ENCODE measurements at regions not wholly inside any gene's neighbourhood (a gene's known extent, or its start where the extent isn't known, plus 50 kb on each side); places are given as distances from the start of the nearest gene placed in this dataset.

DNA sequence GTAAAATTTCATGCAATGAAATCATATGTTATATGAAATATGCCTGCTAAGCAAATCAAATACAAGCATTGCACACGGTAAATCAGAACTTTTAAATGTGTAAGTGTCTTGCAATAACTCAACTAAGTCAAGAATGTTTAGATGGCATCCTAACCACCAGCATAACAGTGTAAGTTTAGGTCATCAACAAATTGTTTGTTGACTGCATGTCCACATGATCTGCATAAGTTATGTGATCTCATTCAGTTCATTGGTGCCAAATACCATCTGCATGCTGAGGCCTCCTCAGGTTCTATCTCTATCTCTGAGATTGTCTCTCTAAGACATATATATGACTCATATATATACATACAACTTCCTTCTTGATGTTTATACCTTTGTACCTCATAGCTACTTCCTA lies 159.6 kb upstream of the STK32A start:
- no peak for TF ChIP-seq POLR2AphosphoS5 (IDR thresholded peaks at IDR 0.05)
- TF ChIP-seq, protein P1, sequence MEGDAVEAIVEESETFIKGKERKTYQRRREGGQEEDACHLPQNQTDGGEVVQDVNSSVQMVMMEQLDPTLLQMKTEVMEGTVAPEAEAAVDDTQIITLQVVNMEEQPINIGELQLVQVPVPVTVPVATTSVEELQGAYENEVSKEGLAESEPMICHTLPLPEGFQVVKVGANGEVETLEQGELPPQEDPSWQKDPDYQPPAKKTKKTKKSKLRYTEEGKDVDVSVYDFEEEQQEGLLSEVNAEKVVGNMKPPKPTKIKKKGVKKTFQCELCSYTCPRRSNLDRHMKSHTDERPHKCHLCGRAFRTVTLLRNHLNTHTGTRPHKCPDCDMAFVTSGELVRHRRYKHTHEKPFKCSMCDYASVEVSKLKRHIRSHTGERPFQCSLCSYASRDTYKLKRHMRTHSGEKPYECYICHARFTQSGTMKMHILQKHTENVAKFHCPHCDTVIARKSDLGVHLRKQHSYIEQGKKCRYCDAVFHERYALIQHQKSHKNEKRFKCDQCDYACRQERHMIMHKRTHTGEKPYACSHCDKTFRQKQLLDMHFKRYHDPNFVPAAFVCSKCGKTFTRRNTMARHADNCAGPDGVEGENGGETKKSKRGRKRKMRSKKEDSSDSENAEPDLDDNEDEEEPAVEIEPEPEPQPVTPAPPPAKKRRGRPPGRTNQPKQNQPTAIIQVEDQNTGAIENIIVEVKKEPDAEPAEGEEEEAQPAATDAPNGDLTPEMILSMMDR (IDR thresholded peaks at IDR 0.05): no peak

Measured in stomach (tissue), 4 donors.